DND-41 (cell line): ENCODE measurements at regions not wholly inside any gene's neighbourhood (a gene's known extent, or its start where the extent isn't known, plus 50 kb on each side); places are given as distances from the start of the nearest gene placed in this dataset.

Source experiments
- ATAC-seq: fragments of 200-7000 bp; cut with Tn5 transposase; 3 replicates; pipeline ENCODE4 v1.9.1; 2021; ENCODE audit warnings: low read depth; ENCODE audit not compliant: insufficient read depth
- DNase-seq: peaks from one replicate; pipeline ENCODE4 v3.0.0-alpha.2; 2020
- H2AFZ ChIP-seq: 2 replicates; pipeline ENCODE4 v1.6.0; 2012; ENCODE audit warnings: low read depth, low read length
- H3K27ac ChIP-seq: 2 replicates; pipeline ENCODE4 v1.5.1; 2012; ENCODE audit warnings: low read length, inconsistent platforms
- H3K27me3 ChIP-seq: fragments of 200-600 bp; sonication (generic); 2 replicates; pipeline ENCODE4 v1.6.0; 2012; ENCODE audit warnings: low read length, mild to moderate bottlenecking, inconsistent platforms; ENCODE audit not compliant: insufficient read depth, poor library complexity
- H3K36me3 ChIP-seq: 2 replicates; pipeline ENCODE4 v1.5.1; 2012; ENCODE audit warnings: low read length, inconsistent platforms; ENCODE audit not compliant: insufficient read depth
- H3K4me1 ChIP-seq: 2 replicates; pipeline ENCODE4 v1.5.1; 2012; ENCODE audit warnings: mild to moderate bottlenecking, low read length; ENCODE audit not compliant: insufficient read depth
- H3K4me2 ChIP-seq: 2 replicates; pipeline ENCODE4 v1.6.0; 2012; ENCODE audit warnings: mild to moderate bottlenecking, moderate library complexity, low read length, inconsistent platforms; ENCODE audit not compliant: insufficient read depth
- H3K4me3 ChIP-seq, 2 experiments: fragments of 200-600 bp in 1 of 2; shearing (Covaris generic) in 1 of 2; 2 replicates each; pipeline ENCODE4 v1.5.1; 2012 to 2016; ENCODE audit warnings: inconsistent platforms in 2 of 2, low read length in 2 of 2, mild to moderate bottlenecking in 2 of 2, low read depth in 1 of 2, moderate library complexity in 1 of 2
- H3K79me2 ChIP-seq: 2 replicates; pipeline ENCODE4 v1.6.0; 2012; ENCODE audit warnings: low read length, inconsistent platforms; ENCODE audit not compliant: insufficient read depth
- H3K9ac ChIP-seq: 2 replicates; pipeline ENCODE4 v1.6.0; 2012; ENCODE audit warnings: low read depth, mild to moderate bottlenecking, inconsistent platforms, low read length, moderate library complexity
- H3K9me3 ChIP-seq: 2 replicates; pipeline ENCODE4 v1.5.1; 2012; ENCODE audit warnings: low read length, moderate library complexity, mild to moderate bottlenecking, inconsistent platforms; ENCODE audit not compliant: insufficient read depth, severe bottlenecking
- H4K20me1 ChIP-seq: 2 replicates; pipeline ENCODE4 v1.6.0; 2012; ENCODE audit warnings: low read length; ENCODE audit not compliant: insufficient read depth
- CTCF ChIP-seq: IDR thresholded peaks from 2 replicates; pipeline ENCODE4 v1.5.1; 2012; ENCODE audit warnings: borderline replicate concordance, low read length, moderate library complexity, mild to moderate bottlenecking; ENCODE audit not compliant: poor library complexity, severe bottlenecking; ENCODE audit errors: extremely low read depth
- EZH2 ChIP-seq: IDR thresholded peaks from 3 replicates; pipeline ENCODE4 v1.6.1; 2012; ENCODE audit warnings: borderline replicate concordance, low read depth, mild to moderate bottlenecking, moderate library complexity, low read length, inconsistent platforms; ENCODE audit not compliant: severe bottlenecking

- no peaks in the 10 kb centered on the region for H3K9me3 ChIP-seq
- H3K27ac ChIP-seq = peak overlapping the region; percentile 73
- H3K79me2 ChIP-seq = no peaks in the 10 kb centered on the region
- H3K4me1 ChIP-seq = peaks cover 46% of the 10 kb centered on the region
- no peaks in the 10 kb centered on the region for H3K27me3 ChIP-seq
- no peak overlapping the region for H3K4me3 ChIP-seq
- no peak overlapping the region for H3K4me2 ChIP-seq
- ATAC-seq (no peak), DNase-seq (peak; percentile 6)
- no peaks in the 10 kb centered on the region for H4K20me1 ChIP-seq
- H3K36me3 ChIP-seq = no peaks in the 10 kb centered on the region
- no peak overlapping the region for H3K9ac ChIP-seq
- TF ChIP-seq EZH2 (no peak), CTCF (no peak)
- 0 out of 2 replicates have a peak overlapping the region, but pooled peaks have one; percentile 45 for H2AFZ ChIP-seq
These were observed 1010.8 kb upstream of the CELF4 start for GRCh38 chr18:38576349-38576748.

GRCh38 chr18:38575648-38576047 is 1010.0 kb upstream of the CELF4 start:
- no peak overlapping the region for H3K4me3 ChIP-seq
- H3K4me2 ChIP-seq = peak overlapping the region; percentile 35; the same call in 1 of the 2 replicates
- H3K9me3 ChIP-seq = no peaks in the 10 kb centered on the region
- H3K27me3 ChIP-seq = no peaks in the 10 kb centered on the region
- DNase-seq = peak; percentile 41
- TF ChIP-seq CTCF (no peak), EZH2 (no peak)
- no peaks in the 10 kb centered on the region for H3K79me2 ChIP-seq
- peak; percentile 94 for ATAC-seq
- peak overlapping the region; percentile 73 for H3K27ac ChIP-seq
- H2AFZ ChIP-seq = 0 out of 2 replicates have a peak overlapping the region, but pooled peaks have one; percentile 8
- peaks cover 43% of the 10 kb centered on the region for H3K4me1 ChIP-seq
- no peaks in the 10 kb centered on the region for H4K20me1 ChIP-seq
- H3K9ac ChIP-seq = no peak overlapping the region; the same call in 1 of the 2 replicates
- no peaks in the 10 kb centered on the region for H3K36me3 ChIP-seq

DNA sequence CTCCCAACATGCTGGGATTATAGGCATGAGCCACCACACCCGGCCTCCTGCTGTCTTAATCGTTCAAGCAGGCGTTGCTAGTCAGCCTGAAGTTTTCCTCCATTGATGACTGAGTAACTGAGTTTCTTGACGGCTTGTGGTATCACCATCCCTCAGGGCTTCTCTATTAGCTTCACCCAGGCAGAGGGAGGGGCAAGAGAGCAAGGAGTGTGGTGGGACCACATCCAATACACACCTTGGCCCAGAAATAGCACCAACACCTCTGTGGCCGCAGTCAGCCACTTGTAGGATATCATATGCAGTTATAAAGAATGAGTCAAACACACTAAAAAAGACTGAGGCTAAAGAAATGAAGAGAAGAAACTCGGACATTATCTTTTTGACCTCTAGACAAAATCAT is 1009.4 kb upstream of the CELF4 start:
- Histone ChIP-seq H3K4me3 (no peak overlapping the region), H3K79me2 (no peaks in the 10 kb centered on the region), H3K4me2 (no peak overlapping the region), H2AFZ (peak overlapping the region; percentile 15; the same call in 1 of the 2 replicates), H4K20me1 (no peaks in the 10 kb centered on the region), H3K27ac (peak overlapping the region; percentile 72), H3K27me3 (no peaks in the 10 kb centered on the region), H3K36me3 (no peaks in the 10 kb centered on the region), H3K9me3 (no peaks in the 10 kb centered on the region), H3K9ac (no peak overlapping the region), H3K4me1 (peaks cover 42% of the 10 kb centered on the region)
- TF ChIP-seq CTCF = no peak
- TF ChIP-seq EZH2 = no peak
- ATAC-seq (no peak; the same call in 2 of the 3 replicates), DNase-seq (peak; percentile 29)
